ENCODE measurements at regions not wholly inside any gene's neighbourhood (a gene's known extent, or its start where the extent isn't known, plus 50 kb on each side); places are given as distances from the start of the nearest gene placed in this dataset.

DNA sequence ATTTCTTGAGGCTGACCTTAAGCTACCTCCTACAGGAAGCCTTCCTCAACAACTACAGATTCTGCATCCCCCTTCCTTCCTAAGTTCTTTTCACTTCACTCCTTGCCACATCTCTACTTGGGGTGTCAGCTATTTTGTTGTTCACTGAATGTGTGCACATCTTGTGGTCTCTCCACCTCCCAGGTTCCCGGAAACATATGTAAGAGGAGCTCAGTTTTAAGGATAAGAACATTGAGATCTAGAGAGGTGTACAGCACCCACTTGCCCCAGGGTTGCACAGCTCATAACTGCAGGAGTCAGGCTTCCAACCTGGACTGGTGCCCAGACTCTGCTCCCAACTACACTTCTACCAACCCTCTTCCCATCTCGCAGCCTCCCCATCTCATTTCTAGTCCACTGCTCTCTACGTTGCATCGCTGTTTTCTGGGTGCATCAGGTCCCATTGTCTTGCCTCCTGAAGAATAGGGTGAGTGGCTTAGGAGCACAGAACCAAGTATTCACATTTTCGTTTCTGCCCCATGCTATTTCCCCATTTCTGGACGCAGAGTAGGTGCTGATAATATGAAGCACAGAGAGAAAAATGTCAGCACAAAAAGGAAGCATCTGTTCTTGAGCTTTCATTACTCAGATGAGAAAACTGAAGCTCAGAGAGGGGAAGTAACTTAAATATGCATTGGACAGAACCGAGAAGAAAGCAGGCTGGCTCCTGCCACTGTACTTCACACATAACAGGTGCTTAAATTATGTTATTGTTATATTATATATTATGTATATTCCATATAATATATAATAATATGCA is 292.0 kb upstream of the CCL2 start:
- TF ChIP-seq, protein P1, sequence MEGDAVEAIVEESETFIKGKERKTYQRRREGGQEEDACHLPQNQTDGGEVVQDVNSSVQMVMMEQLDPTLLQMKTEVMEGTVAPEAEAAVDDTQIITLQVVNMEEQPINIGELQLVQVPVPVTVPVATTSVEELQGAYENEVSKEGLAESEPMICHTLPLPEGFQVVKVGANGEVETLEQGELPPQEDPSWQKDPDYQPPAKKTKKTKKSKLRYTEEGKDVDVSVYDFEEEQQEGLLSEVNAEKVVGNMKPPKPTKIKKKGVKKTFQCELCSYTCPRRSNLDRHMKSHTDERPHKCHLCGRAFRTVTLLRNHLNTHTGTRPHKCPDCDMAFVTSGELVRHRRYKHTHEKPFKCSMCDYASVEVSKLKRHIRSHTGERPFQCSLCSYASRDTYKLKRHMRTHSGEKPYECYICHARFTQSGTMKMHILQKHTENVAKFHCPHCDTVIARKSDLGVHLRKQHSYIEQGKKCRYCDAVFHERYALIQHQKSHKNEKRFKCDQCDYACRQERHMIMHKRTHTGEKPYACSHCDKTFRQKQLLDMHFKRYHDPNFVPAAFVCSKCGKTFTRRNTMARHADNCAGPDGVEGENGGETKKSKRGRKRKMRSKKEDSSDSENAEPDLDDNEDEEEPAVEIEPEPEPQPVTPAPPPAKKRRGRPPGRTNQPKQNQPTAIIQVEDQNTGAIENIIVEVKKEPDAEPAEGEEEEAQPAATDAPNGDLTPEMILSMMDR (IDR thresholded peaks at IDR 0.05; ENCODE audit: low read length), result no peak
- no peak for TF ChIP-seq EZH2 (IDR thresholded peaks at IDR 0.05; ENCODE audit: borderline replicate concordance, low read length)
